HG02678 (cell line): ENCODE measurements at regions not wholly inside any gene's neighbourhood (a gene's known extent, or its start where the extent isn't known, plus 50 kb on each side); places are given as distances from the start of the nearest gene placed in this dataset.
A peak's percentile ranks its signal among the peaks of the same experiment; 100 is the strongest.

ENCODE experiments used
- ATAC-seq: cut with Tn5 transposase; IDR thresholded peaks from one replicate; pipeline ENCODE4 v1.9.1; 2021; ENCODE audit warnings: mild to moderate bottlenecking, moderate library complexity; ENCODE audit not compliant: unreplicated experiment

DNA sequence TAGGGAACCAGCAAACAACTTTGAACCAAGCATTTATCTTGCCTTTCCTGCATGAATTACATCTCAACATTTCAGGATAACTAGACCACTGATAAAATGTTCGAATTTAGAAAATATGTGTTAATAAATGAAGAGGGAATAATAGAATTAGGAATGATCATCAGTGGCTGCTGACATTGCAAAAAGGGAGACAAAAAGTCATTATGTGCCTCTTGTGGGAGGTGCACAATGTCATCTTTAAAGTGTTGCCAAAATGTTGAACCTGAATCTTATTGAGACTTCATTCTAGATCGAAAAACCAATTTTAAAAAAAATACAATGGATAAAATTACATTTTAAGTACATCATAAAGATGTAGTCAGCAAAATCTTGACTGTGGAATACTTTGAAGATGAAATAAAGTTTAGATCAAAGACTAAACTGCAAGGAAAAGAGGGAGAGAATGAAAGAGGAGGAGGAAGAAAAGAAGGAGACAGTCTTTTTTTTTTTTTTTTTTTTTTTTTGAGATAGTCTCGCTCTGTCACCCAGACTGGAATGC lies 299.3 kb downstream of the FBXW7 start:
- ATAC-seq, result no peak

DNA sequence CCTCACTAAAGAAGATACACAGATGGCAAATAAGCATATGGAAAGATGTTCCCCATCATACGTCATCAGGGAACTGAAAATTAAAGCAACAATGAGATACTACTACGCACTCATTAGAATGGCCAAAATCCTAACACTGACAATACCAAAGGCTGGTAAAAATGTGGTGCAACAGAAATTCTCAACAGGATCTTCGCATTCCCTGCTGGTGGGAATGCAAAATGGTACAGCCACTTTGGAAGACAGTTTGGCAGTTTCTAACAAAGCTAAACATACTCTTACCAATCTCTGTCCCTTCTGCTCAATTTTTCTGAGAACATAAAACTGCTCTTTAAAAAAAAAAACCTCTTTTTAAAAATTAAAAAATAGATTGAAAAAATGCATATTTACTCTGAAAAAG lies 300.2 kb downstream of the FBXW7 start:
- no peak for ATAC-seq

GRCh38 chr4:152234571-152234970 lies 301.3 kb downstream of the FBXW7 start:
- ATAC-seq, result no peak

- ATAC-seq, result no peak
Observed at GRCh38 chr4:152232271-152232670, 303.6 kb downstream of the FBXW7 start.

GRCh38 chr4:152229782-152230289 lies 306.1 kb downstream of the FBXW7 start:
- no peak for ATAC-seq

GRCh38 chr4:152225680-152226079 lies 310.2 kb downstream of the FBXW7 start:
- ATAC-seq, result no peak

- ATAC-seq, result no peak
Observed at GRCh38 chr4:152224721-152225420, 311.0 kb downstream of the FBXW7 start.

- ATAC-seq, result no peak
Observed at GRCh38 chr4:152224223-152224622, 311.7 kb downstream of the FBXW7 start.

DNA sequence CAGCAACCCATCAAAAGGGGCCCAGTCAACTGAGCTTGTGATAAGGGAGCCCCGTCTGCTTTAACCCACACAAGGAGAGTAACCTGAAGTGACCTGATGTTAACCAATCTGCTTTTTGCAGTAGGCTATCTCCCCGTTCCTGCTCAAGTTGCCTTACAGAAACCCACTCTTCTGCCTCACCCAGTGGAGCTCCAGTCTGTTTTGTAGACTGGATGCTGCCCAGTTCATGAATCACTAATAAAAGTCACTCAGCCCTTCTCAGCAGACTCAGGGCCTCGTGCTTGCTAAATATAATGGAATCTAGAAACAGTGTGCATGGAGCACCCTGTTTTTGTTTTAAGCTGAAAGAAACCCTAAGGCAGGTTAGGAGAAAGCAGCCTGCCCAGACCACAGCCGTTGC lies 312.3 kb downstream of the FBXW7 start:
- no peak for ATAC-seq

GRCh38 chr4:152221816-152222516 lies 313.9 kb downstream of the FBXW7 start:
- ATAC-seq, result no peak

GRCh38 chr4:152220201-152220666 lies 315.7 kb downstream of the FBXW7 start:
- ATAC-seq, result peak; percentile 67

DNA sequence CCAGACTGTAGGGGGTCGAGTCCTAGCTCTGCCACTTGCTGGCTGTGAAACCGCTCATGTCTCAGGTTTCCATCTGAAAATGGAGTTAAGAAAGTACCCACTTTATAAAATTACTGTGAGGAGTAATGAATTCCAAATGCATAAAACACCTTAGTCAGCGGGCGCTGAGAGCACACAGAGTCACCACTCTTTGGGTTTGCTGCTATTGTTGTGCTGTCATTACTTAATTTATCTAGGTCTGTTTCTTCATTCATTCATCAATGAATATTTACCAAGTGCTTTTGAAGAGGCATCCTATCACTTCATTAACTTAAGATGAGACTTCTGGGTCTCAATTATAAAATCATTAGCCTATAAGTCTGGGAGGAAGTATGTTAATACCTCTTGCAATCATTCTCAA lies 317.3 kb downstream of the FBXW7 start:
- ATAC-seq, result no peak

- no peak for ATAC-seq
Observed at GRCh38 chr4:152217896-152218295, 318.0 kb downstream of the FBXW7 start.

DNA sequence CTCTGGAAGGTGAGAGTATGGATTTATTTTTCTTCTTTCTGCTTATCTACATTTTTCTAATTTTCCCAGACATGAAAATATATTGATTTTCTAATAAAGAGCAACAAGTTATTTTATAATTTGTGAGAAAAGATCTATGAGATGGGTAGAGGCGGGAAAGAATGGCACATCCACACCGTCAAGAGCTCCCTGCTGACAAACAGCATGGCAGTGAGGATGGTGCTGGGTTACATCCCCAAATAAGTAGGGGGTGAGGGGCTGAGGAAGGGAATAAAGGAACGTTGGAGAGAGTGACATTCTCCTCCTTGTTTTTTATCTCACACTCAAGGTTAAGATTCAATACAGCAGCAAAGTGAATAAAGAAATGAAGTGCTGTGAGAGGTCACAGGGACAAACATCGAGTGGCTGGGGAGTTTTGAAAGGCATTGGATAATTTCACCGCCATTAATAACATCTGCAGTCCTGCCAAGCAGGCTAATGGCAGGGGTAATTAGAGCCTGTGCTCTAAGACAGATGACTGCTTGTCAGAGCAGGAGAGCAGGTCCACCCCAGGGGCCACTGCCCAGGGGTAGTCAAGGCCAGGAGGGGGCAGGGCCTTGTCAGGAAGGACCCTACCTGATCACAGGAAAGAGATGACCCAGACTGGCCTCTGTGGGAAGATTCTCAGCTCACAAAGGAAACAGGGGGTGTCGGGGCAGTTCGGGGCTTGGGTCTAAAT lies 323.8 kb downstream of the FBXW7 start:
- no peak for ATAC-seq

GRCh38 chr4:152209772-152210493 lies 326.0 kb downstream of the FBXW7 start:
- ATAC-seq, result peak; percentile 92

GRCh38 chr4:152207378-152207720 lies 328.5 kb downstream of the FBXW7 start:
- ATAC-seq, result no peak

DNA sequence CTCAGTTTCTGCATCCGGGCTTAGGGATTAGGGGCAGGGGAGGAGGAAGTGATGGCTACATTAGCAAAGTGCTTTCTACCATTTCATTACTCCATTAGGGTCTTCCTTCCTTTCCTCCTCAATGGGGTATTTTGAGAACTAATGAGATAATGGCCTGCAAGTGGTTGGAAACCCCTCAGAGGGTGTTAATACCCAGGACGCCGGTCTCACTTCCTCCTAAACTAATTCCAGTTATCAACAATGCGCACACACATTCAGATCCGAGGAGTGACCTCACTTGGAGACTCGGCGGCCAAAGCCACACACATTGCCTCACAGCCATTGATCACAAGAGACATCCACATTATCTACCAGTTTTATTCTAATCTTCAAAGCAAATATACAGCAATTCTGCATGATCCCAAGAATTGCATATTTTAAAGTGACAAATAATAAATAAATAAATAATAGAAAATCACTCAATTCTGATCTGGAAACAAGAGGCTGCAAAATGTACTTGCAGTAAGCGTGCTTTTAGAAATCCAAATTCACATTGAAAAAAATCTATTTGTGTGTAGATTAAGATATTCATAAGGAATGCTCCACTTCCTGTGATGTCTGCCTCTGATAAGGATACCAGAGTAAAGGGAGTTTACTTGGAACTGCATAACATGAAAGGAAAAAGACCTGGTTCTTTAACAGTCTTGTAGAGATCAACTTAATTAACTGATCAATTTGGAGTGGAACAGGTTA lies 329.1 kb downstream of the FBXW7 start:
- ATAC-seq, result no peak

- no peak for ATAC-seq
Observed at GRCh38 chr4:152206185-152206584, 329.7 kb downstream of the FBXW7 start.

GRCh38 chr4:152202415-152202814 lies 333.5 kb downstream of the FBXW7 start:
- ATAC-seq, result no peak
